HG02852 (cell line): ENCODE measurements at regions not wholly inside any gene's neighbourhood (a gene's known extent, or its start where the extent isn't known, plus 50 kb on each side); places are given as distances from the start of the nearest gene placed in this dataset.
"Not testable (repeated sequence)": the region's sequence is repeated elsewhere in the genome, so short reads cannot be mapped to it uniquely, and the experiment has no call there.

Experiments used
- ATAC-seq: cut with Tn5 transposase; IDR thresholded peaks from one replicate; pipeline ENCODE4 v1.9.1; 2021; ENCODE audit warnings: mild to moderate bottlenecking, moderate library complexity; ENCODE audit not compliant: unreplicated experiment

GRCh38 chr17:77793146-77793970 is 165.1 kb upstream of the TNRC6C start:
- ATAC-seq, result no peak

GRCh38 chr17:77793971-77794235 is 164.6 kb upstream of the TNRC6C start:
- no peak for ATAC-seq

GRCh38 chr17:77794846-77795245 is 163.7 kb upstream of the TNRC6C start:
- no peak for ATAC-seq

GRCh38 chr17:77795685-77796084 is 162.8 kb upstream of the TNRC6C start:
- no peak for ATAC-seq

GRCh38 chr17:77796176-77796860 is 162.2 kb upstream of the TNRC6C start:
- no peak for ATAC-seq

GRCh38 chr17:77798031-77798430 is 160.5 kb upstream of the TNRC6C start:
- ATAC-seq, result no peak

- ATAC-seq, result no peak
These were observed 160.0 kb upstream of the TNRC6C start for GRCh38 chr17:77798481-77798880.

- ATAC-seq, result no peak
These were observed 157.7 kb upstream of the TNRC6C start for GRCh38 chr17:77800816-77801215.

GRCh38 chr17:77801545-77802332 is 156.8 kb upstream of the TNRC6C start:
- no peak for ATAC-seq

GRCh38 chr17:77802333-77802615 is 156.2 kb upstream of the TNRC6C start:
- ATAC-seq, result no peak

GRCh38 chr17:77802811-77803220 is 155.7 kb upstream of the TNRC6C start:
- ATAC-seq, result no peak

- ATAC-seq, result no peak
These were observed 154.8 kb upstream of the TNRC6C start for GRCh38 chr17:77803726-77804125.

- ATAC-seq, result no peak
These were observed 153.6 kb upstream of the TNRC6C start for GRCh38 chr17:77804796-77805426.

GRCh38 chr17:77805970-77806369 is 152.5 kb upstream of the TNRC6C start:
- not testable (repeated sequence) for ATAC-seq

GRCh38 chr17:77807051-77807745 is 151.3 kb upstream of the TNRC6C start:
- no peak for ATAC-seq

GRCh38 chr17:77807746-77808441 is 150.6 kb upstream of the TNRC6C start:
- no peak for ATAC-seq

- no peak for ATAC-seq
These were observed 149.6 kb upstream of the TNRC6C start for GRCh38 chr17:77808686-77809425.

- ATAC-seq, result no peak
These were observed 148.7 kb upstream of the TNRC6C start for GRCh38 chr17:77809814-77810213.

- ATAC-seq, result no peak
These were observed 148.0 kb upstream of the TNRC6C start for GRCh38 chr17:77810536-77810935.

GRCh38 chr17:77811521-77811920 is 147.0 kb upstream of the TNRC6C start:
- no peak for ATAC-seq
